SK-N-MC (cell line): ENCODE measurements at regions not wholly inside any gene's neighbourhood (a gene's known extent, or its start where the extent isn't known, plus 50 kb on each side); places are given as distances from the start of the nearest gene placed in this dataset.
"Not testable (repeated sequence)": the region's sequence is repeated elsewhere in the genome, so short reads cannot be mapped to it uniquely, and the experiment has no call there.

Source experiments
- DNase-seq: peaks from one replicate; pipeline ENCODE4 v3.0.0-alpha.2; 2011; ENCODE audit warnings: low read depth, low spot score
- H3K27ac ChIP-seq: fragments of 200-600 bp; sonication (generic); 2 replicates; pipeline ENCODE4 v1.5.1; 2016; ENCODE audit warnings: mixed run types
- H3K36me3 ChIP-seq: fragments of 200-600 bp; sonication (generic); 2 replicates; pipeline ENCODE4 v1.6.1; 2017; ENCODE audit warnings: antibody characterized with exemption, low read length, mixed read lengths; ENCODE audit not compliant: insufficient read depth
- H3K4me3 ChIP-seq: fragments of 200-600 bp; sonication (generic); 2 replicates; pipeline ENCODE4 v1.5.1; 2016
- H3K9ac ChIP-seq: fragments of 200-600 bp; sonication (generic); 2 replicates; pipeline ENCODE4 v1.8.0; 2017; ENCODE audit warnings: mixed run types, mixed read lengths; ENCODE audit not compliant: insufficient read length
- H3K9me3 ChIP-seq: fragments of 200-600 bp; sonication (generic); 2 replicates; pipeline ENCODE4 v1.6.1; 2017; ENCODE audit warnings: low read depth, mild to moderate bottlenecking, antibody characterized with exemption, low read length, moderate library complexity, mixed read lengths
- EZH2 ChIP-seq: fragments of 200-600 bp; sonication (generic); IDR thresholded peaks from one replicate; pipeline ENCODE4 v1.6.1; 2017; ENCODE audit warnings: antibody characterized with exemption
- FOXP2 ChIP-seq: optimal IDR thresholded peaks from 2 replicates; pipeline ENCODE3; 2011; ENCODE audit warnings: mild to moderate bottlenecking, moderate library complexity; ENCODE audit not compliant: insufficient read depth; ENCODE audit errors: extremely low read length, control extremely low read depth
- POLR2AphosphoS5 ChIP-seq: IDR thresholded peaks from 2 replicates; pipeline ENCODE4 v1.6.1; 2012; ENCODE audit warnings: mild to moderate bottlenecking, low read depth, low read length, borderline replicate concordance

GRCh38 chr2:142521492-142521891 is 356.0 kb upstream of the KYNU start:
- H3K4me3 ChIP-seq = no peak overlapping the region
- no peak overlapping the region for H3K27ac ChIP-seq
- DNase-seq = no peak
- H3K36me3 ChIP-seq = no peaks in the 10 kb centered on the region
- H3K9me3 ChIP-seq = no peaks in the 10 kb centered on the region
- H3K9ac ChIP-seq = no peak overlapping the region
- no peak for TF ChIP-seq POLR2AphosphoS5
- TF ChIP-seq FOXP2 = no peak
- no peak for TF ChIP-seq EZH2

GRCh38 chr2:142515493-142515892 is 362.0 kb upstream of the KYNU start:
- no peak for TF ChIP-seq EZH2
- no peak for TF ChIP-seq FOXP2
- no peak for TF ChIP-seq POLR2AphosphoS5
- H3K9ac ChIP-seq = no peak overlapping the region
- DNase-seq = no peak
- H3K36me3 ChIP-seq = no peaks in the 10 kb centered on the region
- H3K27ac ChIP-seq = no peak overlapping the region
- no peaks in the 10 kb centered on the region for H3K9me3 ChIP-seq
- no peak overlapping the region for H3K4me3 ChIP-seq

- Histone ChIP-seq H3K9ac (no peak overlapping the region), H3K4me3 (no peak overlapping the region), H3K27ac (no peak overlapping the region), H3K9me3 (no peaks in the 10 kb centered on the region), H3K36me3 (no peaks in the 10 kb centered on the region)
- TF ChIP-seq FOXP2 (no peak), POLR2AphosphoS5 (no peak), EZH2 (no peak)
- DNase-seq = no peak
Observed at GRCh38 chr2:142509401-142509800, 368.1 kb upstream of the KYNU start.

GRCh38 chr2:142504754-142505153 is 372.7 kb upstream of the KYNU start:
- no peak overlapping the region for H3K4me3 ChIP-seq
- no peak for TF ChIP-seq POLR2AphosphoS5
- TF ChIP-seq EZH2 = no peak
- TF ChIP-seq FOXP2 = no peak

GRCh38 chr2:142502402-142502801 is 371.6 kb upstream of the LRP1B start:
- no peak for TF ChIP-seq POLR2AphosphoS5
- no peak overlapping the region for H3K27ac ChIP-seq
- no peak for DNase-seq
- H3K9ac ChIP-seq = no peak overlapping the region
- no peaks in the 10 kb centered on the region for H3K9me3 ChIP-seq
- H3K36me3 ChIP-seq = no peaks in the 10 kb centered on the region
- no peak overlapping the region for H3K4me3 ChIP-seq

More at GRCh38 chr2:142504754-142505153, 372.7 kb upstream of the KYNU start:
- Histone ChIP-seq H3K9me3 (no peaks in the 10 kb centered on the region), H3K36me3 (no peaks in the 10 kb centered on the region), H3K9ac (no peak overlapping the region), H3K27ac (no peak overlapping the region)
- DNase-seq = no peak

GRCh38 chr2:142495141-142495540 is 364.3 kb upstream of the LRP1B start:
- no peak for DNase-seq
- TF ChIP-seq FOXP2 = no peak
- no peak for TF ChIP-seq POLR2AphosphoS5
- no peak for TF ChIP-seq EZH2
- H3K36me3 ChIP-seq = no peaks in the 10 kb centered on the region
- no peak overlapping the region for H3K27ac ChIP-seq
- H3K9ac ChIP-seq = no peak overlapping the region
- H3K9me3 ChIP-seq = no peaks in the 10 kb centered on the region
- H3K4me3 ChIP-seq = no peak overlapping the region

GRCh38 chr2:142489631-142490030 is 358.8 kb upstream of the LRP1B start:
- H3K9me3 ChIP-seq, H3K9ac ChIP-seq, DNase-seq, H3K4me3 ChIP-seq, H3K27ac ChIP-seq, H3K36me3 ChIP-seq: not testable (repeated sequence)

- H3K9me3 ChIP-seq = no peaks in the 10 kb centered on the region
- no peak for DNase-seq
- TF ChIP-seq EZH2 = no peak
- TF ChIP-seq POLR2AphosphoS5 = no peak
- no peak for TF ChIP-seq FOXP2
- H3K36me3 ChIP-seq = no peaks in the 10 kb centered on the region
- no peak overlapping the region for H3K4me3 ChIP-seq
- no peak overlapping the region for H3K9ac ChIP-seq
- no peak overlapping the region for H3K27ac ChIP-seq
Observed at GRCh38 chr2:142484111-142484510, 353.3 kb upstream of the LRP1B start.

GRCh38 chr2:142483653-142484052 is 352.8 kb upstream of the LRP1B start:
- TF ChIP-seq EZH2 (no peak), POLR2AphosphoS5 (no peak), FOXP2 (no peak)
- DNase-seq = no peak
- H3K9ac ChIP-seq = no peak overlapping the region
- no peak overlapping the region for H3K4me3 ChIP-seq
- no peaks in the 10 kb centered on the region for H3K36me3 ChIP-seq
- no peak overlapping the region for H3K27ac ChIP-seq
- no peaks in the 10 kb centered on the region for H3K9me3 ChIP-seq
